HEK293 (cell line): ENCODE measurements at regions not wholly inside any gene's neighbourhood (a gene's known extent, or its start where the extent isn't known, plus 50 kb on each side); places are given as distances from the start of the nearest gene placed in this dataset.

Experiments used
- PRDM1 ChIP-seq: fragments of 450-650 bp; formaldehyde crosslinking; IDR thresholded peaks from 2 replicates; pipeline ENCODE4; 2016; ENCODE audit warnings: missing biosample characterization, missing genetic modification characterization
- SCRT2 ChIP-seq: fragments of 450-650 bp; formaldehyde crosslinking; IDR thresholded peaks from 2 replicates; pipeline ENCODE4 v1.5.1; 2016; ENCODE audit warnings: missing biosample characterization, missing genetic modification characterization
- YY2 ChIP-seq: fragments of 450-650 bp; formaldehyde crosslinking; IDR thresholded peaks from 2 replicates; pipeline ENCODE4 v1.5.1; 2016; ENCODE audit warnings: missing biosample characterization, missing genetic modification characterization
- ZNF324 ChIP-seq: fragments of 450-650 bp; formaldehyde crosslinking; IDR thresholded peaks from 2 replicates; pipeline ENCODE4 v1.5.1; 2016; ENCODE audit warnings: missing biosample characterization, missing genetic modification characterization
- TF ChIP-seq, protein P1 (sequence below): fragments of 450-650 bp; formaldehyde crosslinking; IDR thresholded peaks from 2 replicates; pipeline ENCODE4 v1.5.1; 2016; ENCODE audit warnings: missing biosample characterization, missing genetic modification characterization

DNA sequence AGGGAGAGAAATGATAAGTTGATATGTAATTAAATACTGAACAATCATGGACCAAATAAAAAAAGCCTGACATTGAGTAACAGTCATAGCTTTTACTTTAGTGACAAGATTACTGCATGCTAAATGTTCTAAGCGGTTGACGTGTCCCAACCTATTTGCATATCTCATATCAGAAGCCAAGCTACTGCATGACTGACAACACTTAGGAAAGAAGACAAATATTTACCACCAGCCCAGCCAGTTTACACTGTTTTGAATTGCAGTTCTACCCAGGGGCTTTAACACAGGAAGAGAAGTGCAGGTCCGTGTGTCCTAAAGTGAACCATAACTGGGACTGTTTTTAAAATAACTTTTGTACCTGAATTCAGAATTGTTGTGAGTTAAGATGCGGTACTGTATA, 219.9 kb downstream of the PRDM9 start:
- TF ChIP-seq PRDM1 (tag by site-specific recombination) = no peak
- TF ChIP-seq YY2 = no peak
- no peak for TF ChIP-seq ZNF324 (tag by site-specific recombination)
- TF ChIP-seq, protein P1, sequence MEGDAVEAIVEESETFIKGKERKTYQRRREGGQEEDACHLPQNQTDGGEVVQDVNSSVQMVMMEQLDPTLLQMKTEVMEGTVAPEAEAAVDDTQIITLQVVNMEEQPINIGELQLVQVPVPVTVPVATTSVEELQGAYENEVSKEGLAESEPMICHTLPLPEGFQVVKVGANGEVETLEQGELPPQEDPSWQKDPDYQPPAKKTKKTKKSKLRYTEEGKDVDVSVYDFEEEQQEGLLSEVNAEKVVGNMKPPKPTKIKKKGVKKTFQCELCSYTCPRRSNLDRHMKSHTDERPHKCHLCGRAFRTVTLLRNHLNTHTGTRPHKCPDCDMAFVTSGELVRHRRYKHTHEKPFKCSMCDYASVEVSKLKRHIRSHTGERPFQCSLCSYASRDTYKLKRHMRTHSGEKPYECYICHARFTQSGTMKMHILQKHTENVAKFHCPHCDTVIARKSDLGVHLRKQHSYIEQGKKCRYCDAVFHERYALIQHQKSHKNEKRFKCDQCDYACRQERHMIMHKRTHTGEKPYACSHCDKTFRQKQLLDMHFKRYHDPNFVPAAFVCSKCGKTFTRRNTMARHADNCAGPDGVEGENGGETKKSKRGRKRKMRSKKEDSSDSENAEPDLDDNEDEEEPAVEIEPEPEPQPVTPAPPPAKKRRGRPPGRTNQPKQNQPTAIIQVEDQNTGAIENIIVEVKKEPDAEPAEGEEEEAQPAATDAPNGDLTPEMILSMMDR (tag by site-specific recombination) = no peak
- no peak for TF ChIP-seq SCRT2 (tag by site-specific recombination)
